Epithelial cell of esophagus (primary cell): ENCODE measurements at regions not wholly inside any gene's neighbourhood (a gene's known extent, or its start where the extent isn't known, plus 50 kb on each side); places are given as distances from the start of the nearest gene placed in this dataset.
A peak's percentile ranks its signal among the peaks of the same experiment; 100 is the strongest.
"Not testable (repeated sequence)": the region's sequence is repeated elsewhere in the genome, so short reads cannot be mapped to it uniquely, and the experiment has no call there.

Experiments
- DNase-seq: peaks from one replicate; pipeline ENCODE4 v3.0.0; 2010; ENCODE audit warnings: low read depth
- H3K4me3 ChIP-seq: 2 replicates; pipeline ENCODE4 v1.5.1; 2011; ENCODE audit warnings: mild to moderate bottlenecking, low read length, control low read depth
- CTCF ChIP-seq: IDR thresholded peaks from 2 replicates; pipeline ENCODE4 v1.5.1; 2011; ENCODE audit warnings: low read depth, mild to moderate bottlenecking, low read length, control low read depth, inconsistent platforms; ENCODE audit not compliant: insufficient read depth; ENCODE audit errors: missing control alignments

DNA sequence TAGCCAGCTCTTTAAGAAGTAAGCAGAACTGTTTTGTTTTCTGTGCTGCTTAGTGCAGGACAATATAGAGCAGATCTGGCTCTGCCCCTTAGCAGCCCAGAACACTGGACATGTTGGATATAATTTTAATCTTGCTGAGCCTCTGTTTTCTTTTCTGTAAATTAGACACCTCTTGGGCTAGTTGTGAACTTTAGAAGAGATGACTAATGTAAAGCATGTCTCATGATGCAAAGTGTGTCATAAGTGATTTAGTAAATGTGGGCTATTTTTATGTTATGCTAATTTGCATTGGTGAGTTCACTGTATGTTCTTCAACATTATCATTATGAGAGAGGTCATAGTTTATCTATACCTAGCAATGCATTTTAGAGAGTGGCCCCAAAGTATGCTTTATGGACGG is 156.1 kb upstream of the ADAMTSL1 start:
- H3K4me3 ChIP-seq = no peak overlapping the region
- peak; percentile 61 for DNase-seq
- TF ChIP-seq CTCF = no peak

GRCh38 chr9:18319918-18320445 is 154.0 kb upstream of the ADAMTSL1 start:
- no peak for TF ChIP-seq CTCF
- H3K4me3 ChIP-seq = no peak overlapping the region
- no peak for DNase-seq

DNA sequence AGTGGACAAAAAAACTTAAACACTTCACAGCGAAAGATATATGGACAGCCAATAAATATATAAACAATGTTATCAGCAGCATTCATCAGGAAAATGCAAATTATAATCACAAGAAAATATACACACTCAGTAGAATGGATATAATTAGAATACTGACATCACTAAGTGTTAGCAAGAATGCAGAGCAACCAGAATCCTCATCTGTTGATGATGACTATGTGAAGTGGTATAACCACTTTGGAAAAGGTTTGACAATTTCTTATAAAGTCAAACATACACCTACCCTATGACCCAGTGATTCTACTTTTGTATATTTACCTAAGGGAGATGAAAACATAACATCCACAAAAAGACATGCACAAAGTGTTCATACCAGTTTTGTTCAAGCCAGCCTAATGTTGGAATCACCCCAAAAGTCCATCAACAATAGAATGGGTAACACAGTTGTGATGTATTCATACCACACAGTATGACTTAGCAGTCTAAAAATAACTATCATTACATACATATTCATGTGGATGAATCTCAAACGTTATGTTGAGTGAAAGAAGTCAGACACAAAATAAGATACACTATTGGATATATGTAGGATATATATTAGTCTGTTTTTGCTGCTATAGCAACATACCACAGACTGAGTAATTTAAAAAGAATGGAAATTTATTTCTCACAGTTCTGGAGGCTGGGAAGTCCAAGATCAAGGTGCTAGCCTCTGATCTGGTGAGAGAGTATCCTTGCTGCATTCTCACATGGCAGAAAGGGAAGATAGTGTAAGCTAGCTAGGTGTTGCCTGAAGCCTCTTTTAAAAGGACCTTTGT is 148.8 kb upstream of the ADAMTSL1 start:
- no peak for TF ChIP-seq CTCF
- DNase-seq = peak; percentile 35
- H3K4me3 ChIP-seq = no peak overlapping the region

DNA sequence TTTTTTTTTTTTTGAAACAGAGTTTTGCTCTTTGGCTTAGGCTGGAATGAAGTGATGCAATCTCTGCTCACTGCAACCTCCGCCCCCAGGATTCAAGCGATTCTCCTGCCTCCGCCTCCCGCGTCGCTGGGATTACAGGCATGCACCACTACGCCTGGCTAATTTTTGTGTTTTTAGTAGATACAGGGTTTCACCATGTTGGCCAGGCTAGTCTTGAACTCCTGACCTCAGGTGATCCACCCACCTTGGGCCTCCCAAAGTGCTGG is 148.3 kb upstream of the ADAMTSL1 start:
- not testable (repeated sequence) for H3K4me3 ChIP-seq, DNase-seq

GRCh38 chr9:18327121-18327520 is 146.8 kb upstream of the ADAMTSL1 start:
- no peak for DNase-seq
- no peak overlapping the region for H3K4me3 ChIP-seq
- TF ChIP-seq CTCF = no peak

DNA sequence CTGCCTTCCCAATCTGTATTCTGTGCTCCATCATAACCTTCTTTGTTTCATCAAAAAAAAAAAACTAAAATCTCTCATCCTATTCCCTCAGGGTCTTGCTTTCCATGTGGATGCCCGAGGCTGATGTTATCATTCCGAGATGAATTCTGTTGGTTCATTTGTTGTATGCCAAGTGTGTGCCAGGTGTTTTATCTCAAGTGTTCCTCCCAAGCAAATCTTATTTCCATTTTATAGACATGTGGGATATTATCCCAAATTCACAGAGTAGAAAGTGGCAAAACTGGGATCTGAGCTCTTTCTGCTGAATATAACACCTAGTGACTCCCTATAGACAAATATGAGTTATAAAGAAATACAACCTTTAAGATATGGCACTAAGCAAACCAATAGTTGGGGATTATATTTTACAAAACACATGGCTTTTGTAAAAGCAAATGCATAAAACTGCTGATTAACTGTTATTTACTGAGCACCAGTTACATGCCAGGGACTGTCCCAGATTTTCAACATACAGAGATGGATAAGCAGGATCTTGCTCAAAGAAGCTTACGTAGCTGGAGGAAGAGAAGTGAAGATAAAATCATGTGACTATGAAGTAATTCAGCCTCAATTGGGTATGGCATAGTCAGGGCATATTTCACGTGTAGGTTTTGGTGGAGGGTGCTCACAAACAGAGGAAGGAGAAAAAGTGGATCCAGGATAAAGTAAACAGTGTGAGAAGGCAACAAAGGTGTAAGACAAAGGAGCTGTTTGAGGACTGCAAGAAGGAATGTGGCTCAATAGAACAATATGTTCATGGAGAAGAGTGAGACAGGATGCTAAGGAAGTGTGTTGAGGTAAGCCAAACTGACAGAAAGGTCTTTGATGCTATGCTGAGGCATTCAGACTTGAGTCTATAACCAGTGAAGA is 143.3 kb upstream of the ADAMTSL1 start:
- no peak for DNase-seq
- no peak for TF ChIP-seq CTCF
- no peak overlapping the region for H3K4me3 ChIP-seq

GRCh38 chr9:18331310-18331684 is 142.7 kb upstream of the ADAMTSL1 start:
- TF ChIP-seq CTCF = no peak
- DNase-seq = no peak
- no peak overlapping the region for H3K4me3 ChIP-seq
